ENCODE measurements at regions not wholly inside any gene's neighbourhood (a gene's known extent, or its start where the extent isn't known, plus 50 kb on each side); places are given as distances from the start of the nearest gene placed in this dataset.
"Not testable (repeated sequence)": the region's sequence is repeated elsewhere in the genome, so short reads cannot be mapped to it uniquely, and the experiment has no call there.

DNA sequence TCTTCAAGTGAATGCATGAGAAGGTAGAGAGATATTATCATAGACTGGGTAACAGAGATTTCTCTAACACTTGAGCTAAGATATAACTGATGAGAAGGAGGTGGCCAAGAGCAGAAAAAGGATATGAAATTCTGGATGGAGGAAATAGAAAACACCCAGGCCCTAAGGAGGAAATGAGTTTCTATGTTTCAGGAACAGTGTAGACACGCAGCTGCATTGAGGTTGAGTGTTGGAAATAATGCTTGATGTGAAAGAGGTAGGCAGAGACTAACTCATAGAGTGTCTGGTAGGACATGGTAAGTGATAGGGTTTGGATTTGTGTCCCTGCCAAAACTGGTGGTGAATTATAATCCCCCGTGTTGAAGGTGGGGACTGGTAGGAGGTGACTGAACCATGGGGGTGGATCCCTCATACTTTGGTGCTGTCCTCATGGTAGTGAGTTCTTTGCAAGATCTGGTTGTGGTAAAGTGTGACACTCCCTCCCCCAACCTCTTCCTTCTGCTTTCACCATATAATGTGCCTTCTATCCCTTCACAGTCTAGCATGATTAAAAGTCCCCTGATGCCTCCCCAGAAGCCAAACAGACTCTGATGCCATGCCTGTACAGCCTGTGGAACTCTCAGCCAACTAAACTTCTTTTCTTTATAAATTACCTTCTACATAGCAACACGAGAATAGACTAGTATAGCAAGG, 787.3 kb downstream of the EDEM1 start:
- no peak for DNase-seq (ENCODE audit: low spot score)

DNA sequence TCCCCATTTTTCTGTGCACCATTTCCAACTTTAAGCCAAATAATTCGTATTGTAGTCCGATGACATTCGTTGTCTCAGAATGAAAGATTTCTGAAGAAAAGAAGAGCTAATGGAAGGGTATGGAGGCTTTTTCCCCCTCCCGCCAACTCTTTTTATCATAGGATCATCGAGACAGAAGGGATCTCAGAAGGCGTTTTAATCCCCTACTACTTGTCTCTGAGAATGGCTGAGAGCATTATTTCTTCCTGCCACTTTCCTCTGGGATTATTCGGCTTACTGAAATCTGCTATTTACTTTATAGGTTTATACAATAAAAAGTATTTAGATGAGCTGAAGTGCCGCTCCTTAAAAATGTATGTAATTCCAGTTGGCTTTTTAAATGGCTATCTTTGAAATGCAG, 789.8 kb downstream of the EDEM1 start:
- DNase-seq (ENCODE audit: low spot score): no peak

DNA sequence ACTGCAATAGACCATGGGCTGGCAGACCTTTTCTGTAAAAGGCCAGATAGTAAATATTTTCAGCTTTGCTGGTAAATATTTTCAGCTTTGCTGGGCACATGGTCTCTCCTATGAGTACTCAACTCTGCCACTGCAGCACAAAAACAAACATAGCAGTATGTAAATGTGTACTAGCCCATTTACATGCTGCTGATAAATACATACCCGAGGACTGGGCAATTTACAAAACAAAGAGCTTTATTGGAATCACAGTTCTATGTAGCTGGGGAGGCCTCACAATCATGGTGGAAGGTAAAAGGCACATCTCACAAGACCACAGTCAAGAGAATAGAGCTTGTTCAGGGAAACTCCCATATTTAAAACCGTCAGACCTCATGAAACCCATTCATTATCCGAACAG, 793.0 kb downstream of the EDEM1 start:
- DNase-seq (ENCODE audit: low spot score): no peak

DNA sequence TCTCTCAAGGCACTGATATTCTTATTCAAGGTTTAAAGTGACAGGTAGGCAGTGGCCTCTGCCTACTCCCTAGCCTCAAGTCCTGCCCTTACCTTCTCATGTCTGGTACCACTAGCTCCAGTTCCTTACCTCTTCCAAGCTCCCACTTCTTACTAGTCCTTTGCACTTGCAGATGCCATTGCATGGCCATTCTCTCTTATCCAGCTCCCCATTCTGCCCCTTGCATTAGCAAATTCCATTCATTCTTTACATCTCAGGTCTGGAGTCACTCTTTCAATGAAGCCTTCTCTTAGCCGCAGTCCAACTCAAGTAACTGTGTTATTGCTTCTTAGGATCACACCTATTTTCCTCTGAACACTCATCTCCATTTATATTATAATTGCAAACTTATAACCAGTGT, 807.1 kb downstream of the EDEM1 start:
- DNase-seq (ENCODE audit: low spot score): no peak

DNA sequence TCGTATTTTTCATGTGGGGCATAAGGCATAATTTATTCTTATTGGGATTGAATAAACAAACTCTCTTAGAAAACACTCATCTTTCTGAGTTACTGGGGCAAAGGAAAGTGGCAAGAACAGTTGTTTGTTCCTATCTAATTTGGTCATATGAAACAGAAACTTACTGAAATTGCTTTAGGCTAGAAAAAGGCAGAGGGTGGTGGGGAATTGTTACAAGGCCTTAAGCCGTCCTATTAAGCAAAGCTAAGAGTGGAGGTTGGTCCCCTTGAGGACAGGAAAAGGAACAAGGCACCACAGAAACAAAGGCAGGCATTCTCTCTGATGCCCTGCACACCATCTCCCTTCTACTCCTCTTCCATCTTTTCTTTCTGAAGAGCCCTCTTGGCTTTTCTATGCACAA, 830.9 kb downstream of the EDEM1 start:
- no peak for DNase-seq (ENCODE audit: low spot score)

DNA sequence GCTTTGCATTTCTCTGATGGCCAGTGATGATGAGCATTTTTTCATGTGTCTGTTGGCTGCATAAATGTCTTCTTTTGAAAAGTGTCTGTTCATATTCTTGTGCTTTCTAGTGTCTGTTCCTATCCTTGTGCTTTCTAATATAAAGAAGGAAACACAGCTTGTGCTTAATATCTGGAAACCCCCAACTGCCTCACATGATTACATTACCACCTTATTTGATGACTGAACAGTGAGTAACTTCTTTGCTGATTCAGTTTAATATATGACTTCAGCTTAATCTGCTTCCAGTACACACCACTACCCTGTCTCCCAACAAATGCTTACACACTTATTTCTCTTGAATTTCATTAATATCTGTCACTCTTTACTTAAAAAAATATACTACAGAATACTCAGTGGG, 835.1 kb downstream of the EDEM1 start:
- no peak for DNase-seq (ENCODE audit: low spot score)

DNA sequence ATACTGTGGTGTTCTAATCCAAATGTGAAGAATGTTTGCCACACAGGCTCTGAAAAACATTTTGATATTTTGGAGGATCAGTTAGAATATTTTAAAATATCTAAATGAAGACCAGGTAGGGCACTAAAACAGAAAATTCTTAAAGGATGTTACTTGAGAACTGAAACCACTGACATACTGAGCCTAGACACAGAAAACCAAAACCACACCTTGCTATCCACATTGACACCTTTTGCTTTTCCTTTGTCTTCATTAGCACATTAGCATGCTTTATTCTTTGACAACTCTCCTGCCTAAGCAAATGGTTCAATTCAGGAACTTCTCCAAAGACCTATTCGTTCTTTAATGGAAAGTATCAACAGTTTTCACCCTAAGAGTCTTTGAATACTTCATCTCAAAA, 835.9 kb upstream of the GRM7 start:
- DNase-seq (ENCODE audit: low spot score): no peak

DNA sequence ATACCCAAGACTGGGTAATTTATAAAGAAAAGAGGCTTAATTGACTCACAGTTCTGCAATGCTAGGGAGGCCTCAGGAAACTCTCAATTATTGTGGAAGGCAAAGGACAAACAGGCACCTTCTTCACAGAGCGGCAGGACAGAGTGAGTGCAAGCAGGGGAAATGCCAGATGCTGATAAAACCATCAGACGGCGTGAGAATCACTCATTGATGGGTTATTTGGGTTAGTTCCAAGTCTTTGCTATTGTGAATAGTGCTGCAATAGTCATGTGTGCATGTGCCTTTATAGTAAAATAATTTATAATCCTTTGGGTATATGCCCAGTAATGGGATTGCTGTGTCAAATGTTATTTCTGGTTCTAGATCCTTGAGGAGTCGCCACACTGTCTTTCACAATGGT, 830.3 kb upstream of the GRM7 start:
- not testable (repeated sequence) for DNase-seq (ENCODE audit: low spot score)

DNA sequence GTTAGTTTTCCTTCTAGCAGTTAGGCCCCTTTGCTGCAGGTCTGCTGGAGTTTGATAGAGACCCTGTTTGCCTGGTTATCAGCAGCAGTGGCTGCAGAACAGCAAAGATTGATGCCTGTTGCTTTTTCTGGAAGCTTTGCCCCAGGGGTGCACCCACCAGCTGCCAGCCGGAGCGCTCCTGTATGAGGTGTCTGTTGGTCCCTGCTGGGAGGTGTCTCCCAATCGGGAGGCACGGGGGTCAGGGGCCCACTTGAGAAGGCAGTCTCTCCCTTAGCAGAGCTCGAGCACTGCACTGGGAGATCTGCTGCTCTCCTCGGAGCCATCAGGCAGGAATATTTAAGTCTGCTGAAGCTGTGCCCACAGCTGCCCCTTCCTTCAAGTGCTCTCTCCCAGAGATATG, 825.3 kb upstream of the GRM7 start:
- DNase-seq (ENCODE audit: low spot score): no peak

DNA sequence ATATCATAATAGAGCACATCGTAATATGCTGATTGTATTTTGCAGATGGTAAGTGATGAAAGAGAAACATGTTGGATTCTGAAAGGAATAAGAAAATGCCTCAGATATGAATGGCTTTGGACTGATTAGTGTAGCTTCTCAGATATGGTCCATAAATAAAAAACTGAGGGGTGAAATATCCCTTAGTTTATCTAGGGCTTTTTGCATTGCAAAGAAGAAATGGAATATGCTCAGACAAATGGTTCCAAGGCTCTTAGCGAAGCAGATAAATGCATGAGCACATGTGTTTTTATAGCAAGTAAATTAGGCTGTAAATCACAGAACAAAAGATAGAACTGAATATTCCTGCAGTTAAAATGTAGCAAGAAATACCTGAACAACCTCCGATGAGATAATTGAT, 820.9 kb upstream of the GRM7 start:
- DNase-seq (ENCODE audit: low spot score): no peak

DNA sequence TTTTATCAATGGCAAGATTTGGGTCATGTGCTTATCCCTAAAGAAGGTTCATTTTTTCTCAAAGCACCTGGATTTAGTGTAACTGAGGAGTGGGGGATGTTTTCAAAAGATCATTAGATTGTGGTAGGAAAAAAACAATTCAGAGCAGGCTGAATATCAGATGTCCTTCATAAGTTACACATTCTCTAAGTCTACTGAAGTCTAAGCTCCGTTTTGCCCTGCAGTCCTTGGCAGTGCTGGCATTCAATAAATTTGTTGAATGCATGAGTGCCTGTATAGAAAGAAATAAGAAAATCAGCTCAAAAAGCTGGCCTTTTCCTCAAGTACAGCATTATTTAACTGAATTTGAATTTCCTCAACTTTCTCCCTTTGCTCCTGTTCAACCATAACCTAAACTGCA, 819.0 kb upstream of the GRM7 start:
- DNase-seq (ENCODE audit: low spot score): no peak

DNA sequence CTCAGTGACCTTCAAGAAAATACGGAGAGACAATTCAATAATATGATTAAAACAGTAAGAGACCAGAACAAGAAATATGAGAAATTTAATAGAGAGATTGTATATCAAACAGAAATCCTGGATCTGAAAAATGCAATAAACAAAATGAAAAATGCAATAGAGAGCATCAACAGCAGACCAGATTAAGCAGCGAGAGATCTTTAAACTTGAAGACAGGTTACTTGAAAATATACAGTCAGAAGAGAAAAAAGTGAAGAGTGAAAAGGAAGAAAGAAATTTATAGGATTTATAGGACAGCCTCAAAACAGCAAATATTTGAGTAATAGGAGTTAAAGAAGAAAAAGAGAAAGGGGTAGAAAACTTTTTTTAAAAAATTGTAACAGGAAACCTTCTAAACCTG, 813.9 kb upstream of the GRM7 start:
- no peak for DNase-seq (ENCODE audit: low spot score)

DNA sequence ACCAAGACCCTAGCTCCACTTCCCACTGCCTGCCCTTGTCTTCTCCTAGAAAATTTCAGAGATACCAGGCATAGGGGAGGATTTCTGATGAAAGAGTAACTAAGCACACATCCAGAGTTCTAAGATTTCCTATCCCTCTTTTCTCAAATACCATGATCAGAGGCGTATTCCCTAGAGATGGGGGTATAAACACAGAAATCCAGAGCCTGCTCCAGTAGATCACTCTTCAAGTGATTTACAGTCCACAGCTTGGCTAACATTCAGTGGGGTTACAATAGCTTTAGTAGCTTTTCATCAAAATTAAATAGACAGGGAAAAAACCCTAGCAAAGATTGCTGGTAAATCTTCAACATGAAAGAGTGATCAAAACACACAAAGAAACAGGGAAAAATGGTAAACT, 800.7 kb upstream of the GRM7 start:
- no peak for DNase-seq (ENCODE audit: low spot score)

DNA sequence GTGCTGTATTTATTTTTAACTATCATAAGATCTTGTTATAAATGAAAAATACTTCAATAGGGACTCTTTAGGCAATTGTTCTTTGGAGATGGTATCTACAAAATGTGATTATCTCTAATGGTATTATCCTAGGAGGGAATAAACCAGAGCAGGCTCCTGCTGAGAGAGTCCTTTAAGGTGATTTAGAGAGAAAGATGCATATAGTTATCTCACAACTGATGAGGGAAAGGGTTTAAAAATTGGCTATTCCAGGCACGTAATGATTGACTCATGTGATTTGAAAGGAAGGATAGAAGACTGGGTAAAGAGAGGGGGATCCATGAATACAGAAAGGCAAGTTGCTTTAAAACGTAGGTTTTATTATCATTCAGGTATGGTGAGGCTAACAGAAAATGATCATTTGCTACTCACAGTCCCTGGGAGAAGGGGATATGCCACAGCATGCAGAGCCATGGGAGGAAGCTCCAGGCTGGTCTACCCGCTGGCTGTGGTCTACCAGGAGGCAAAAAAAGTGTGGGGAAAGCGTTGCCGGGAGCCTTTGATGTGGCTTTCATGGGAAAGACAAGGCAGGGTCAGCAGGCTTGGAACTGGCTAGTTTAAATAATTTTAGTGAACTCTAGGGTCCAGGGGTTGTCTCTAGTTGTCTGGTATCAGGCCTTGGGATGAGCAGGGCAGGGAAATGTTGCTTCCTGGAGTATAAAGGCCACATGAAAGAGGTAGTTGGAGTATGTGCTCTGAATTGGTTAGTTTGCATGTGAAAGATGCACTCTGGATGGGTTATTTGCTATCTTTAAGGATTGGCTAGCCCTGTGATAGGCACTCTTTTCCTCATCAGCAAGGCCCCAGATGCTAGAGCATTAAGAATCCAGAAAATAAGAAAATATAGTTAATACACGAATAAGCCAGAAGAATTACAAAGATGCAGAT, 798.4 kb upstream of the GRM7 start:
- no peak for DNase-seq (ENCODE audit: low spot score)

DNA sequence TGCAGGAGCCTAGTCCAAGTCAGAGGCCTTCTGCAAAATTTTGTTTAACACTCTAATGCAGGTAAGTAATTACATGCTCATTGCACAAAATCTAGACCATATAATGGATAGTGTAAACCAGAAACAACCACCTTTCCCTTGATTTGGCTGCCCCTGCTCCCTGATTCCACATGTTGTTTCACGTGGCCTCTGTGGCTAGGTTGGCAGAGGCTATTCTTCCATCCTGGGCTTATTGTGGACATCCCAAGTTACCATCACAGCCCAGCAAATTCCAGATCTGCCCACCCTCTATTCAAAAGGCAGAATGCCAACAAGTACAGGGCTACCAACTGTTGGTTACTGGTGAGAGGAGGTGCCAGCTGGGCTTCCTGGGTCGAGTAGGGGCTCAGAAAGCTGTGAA, 794.5 kb upstream of the GRM7 start:
- DNase-seq (ENCODE audit: low spot score): no peak

DNA sequence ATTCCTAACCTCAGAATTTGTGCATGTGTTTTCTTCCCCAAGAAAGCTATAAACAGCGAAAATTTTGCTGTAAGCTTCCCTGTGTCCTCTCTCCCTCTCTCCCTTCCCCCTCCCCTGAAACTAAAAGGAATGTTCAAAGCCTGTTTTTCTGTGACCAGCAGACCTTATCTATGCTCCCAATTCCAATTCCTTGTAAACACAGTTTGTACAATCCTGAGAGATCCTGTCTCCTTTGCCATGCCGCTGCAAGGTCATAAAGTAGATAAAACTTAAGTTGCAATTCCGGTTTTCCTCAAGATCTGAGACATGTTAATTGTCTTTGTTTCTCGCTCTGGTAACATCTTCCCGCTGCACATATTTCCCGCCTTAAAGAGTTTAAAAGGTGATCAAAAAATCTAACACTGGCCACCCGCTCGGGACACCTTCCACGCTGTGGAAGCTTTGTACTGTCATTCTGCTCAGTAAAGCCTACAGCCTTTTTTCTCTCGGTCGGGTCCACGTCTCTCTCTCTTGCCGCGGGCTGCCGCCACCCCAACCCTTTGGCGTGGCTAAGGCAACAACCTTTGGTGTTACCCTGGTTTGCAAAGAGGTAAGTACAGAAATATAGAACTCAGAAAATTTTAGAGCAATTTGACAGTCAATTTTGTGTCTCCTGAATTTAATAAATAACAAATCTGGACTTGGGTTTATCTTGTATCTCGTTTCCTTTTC, 793.9 kb upstream of the GRM7 start:
- not testable (repeated sequence) for DNase-seq (ENCODE audit: low spot score)

DNA sequence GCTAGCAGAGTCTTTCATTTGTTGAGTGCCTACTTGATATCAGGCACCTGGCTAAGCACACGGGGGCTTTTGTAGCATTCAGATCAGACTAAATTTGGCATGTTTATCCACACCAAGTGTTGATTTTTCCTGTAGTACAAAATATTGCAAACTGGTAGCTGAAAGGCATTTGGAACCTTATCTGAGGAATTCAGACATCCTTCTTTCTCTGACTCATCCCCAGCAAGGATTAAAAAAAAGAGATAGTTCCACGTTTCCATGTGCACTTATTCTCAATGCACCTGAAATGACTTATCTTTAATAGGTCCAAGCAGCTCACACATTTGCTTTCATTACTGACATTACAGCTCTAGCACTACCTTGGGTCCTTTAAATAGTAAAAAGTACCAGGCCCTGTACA, 786.0 kb upstream of the GRM7 start:
- DNase-seq (ENCODE audit: low spot score): no peak

DNA sequence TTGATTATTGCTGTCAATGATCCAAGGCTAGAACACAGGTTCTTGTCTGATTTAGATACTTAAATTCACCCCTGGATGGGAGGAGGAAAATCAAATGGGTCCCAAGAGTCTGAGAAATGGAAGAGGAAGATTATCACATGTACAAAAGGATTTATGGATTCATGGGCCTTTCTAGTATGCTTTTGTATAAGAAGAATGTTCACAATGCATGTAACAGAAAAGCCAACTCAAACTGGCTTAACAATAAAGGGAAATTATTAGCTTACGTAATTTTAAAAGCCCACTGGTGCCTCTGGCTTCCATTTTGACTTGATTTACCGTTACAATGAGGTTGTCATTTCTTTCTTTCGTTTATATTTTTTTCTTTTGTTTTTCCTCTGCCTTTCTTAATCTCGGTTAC, 782.5 kb upstream of the GRM7 start:
- no peak for DNase-seq (ENCODE audit: low spot score)

DNA sequence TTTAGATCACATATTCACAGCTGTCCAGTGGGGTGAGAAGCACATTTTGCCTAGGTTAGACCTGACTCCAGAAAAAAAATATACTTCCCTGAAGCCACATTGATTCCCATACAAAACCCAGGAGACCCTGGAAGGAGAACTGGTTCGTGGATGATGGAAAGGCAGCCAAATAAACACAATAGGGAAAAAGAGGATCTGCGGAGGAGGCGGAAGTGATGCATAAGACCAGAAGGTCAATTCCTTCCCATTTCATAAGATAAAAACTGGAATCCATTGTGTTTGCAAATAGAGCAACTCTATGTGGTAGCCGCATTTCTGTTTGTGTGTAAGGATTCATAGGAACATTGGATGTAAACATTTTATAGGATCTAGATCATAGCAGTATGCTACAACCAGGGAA, 781.9 kb upstream of the GRM7 start:
- no peak for DNase-seq (ENCODE audit: low spot score)

DNA sequence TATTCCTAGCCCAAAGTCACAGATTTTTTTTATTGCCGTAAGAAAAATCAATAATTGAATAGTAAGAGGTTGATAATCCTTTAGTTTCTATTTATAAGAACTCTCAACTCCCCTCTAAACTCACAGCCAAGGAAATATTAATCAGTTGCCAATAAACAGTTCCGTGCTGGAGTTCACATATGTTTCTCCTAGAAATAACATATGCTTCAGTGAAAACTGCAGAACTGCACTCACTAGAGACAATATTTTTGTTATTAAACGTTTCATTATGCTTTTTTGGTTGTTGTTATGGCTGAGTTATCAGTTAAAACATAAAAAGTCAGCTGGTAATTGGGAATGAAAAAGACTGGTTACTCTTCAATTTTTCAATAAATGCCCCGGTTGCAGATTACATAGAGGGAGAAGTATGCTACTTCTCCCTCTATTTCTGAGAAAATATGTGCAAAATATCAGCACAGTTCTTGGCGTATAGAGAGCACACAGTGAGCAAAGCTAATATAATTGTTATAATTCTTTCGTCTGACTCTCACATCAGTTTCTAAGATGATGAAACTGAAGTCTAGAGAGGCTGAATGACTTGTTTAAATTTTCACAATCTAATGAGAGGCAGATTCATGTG, 781.2 kb upstream of the GRM7 start:
- DNase-seq (ENCODE audit: low spot score): no peak

DNA sequence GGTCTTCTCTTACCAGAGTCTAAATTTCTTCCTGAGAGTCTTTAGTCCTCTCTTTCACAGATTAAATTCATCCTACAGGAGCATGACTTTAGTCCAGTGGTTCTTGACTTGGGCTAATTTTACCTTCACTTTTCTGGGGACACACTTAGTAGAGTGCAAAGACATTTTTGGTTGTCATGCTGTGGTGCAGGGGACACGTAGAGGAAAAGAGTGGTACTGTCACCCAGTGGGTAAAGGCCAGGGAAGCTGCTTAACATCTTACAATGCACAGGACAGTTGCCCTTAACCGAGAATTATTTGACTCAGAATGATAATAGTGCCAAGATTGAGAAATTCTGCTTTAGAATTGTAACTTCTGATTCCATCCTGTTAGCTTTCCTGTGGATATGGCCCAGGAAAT, 772.5 kb upstream of the GRM7 start:
- no peak for DNase-seq (ENCODE audit: low spot score)

DNA sequence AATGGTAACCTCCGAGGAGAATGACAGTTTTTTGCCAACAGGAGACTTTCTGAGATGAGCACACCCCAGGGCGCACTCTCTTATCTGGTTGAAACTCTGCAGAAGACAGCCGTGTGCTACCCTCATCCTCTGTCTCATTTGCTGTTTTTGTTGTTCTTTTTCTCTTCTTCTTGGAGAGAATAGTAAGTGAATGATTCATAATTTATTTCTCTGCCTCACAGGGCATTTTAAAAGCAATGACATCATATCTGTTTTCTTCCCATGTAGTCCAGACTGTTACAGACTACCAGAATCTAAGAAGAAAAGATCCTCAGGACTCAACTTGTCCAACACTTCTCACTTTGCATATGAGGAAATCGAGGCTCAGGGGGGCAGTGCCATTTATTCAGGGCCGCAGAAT, 771.1 kb upstream of the GRM7 start:
- no peak for DNase-seq (ENCODE audit: low spot score)

Data from HT-29 (cell line).